ENCODE measurements at regions not wholly inside any gene's neighbourhood (a gene's known extent, or its start where the extent isn't known, plus 50 kb on each side); places are given as distances from the start of the nearest gene placed in this dataset.

DNA sequence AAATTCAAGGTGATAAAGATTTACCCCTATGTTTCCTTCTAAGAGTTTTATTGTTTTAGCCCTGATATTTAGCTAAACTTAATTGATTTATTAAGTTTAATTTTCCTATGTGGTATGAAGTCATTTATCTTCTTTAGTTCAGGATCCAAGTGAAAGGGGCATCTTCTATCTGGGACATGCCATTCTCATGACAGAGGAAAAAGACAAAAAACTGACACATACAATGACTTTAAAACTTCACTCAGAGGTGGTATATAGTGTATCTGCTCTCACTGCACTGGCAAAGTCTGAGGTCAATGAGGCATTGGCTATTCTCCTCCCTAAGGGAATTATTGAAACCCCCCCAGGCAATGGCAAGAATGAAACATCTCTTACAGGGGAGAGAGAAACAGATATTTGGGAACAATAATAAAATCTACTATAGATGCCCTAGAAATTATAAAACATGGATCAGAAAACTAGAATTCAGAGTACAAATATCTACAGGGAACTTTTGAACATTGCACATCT, 237.4 kb downstream of the MYCN start:
- H3K27ac ChIP-seq (ENCODE audit: low read depth, low read length) = no peak overlapping the region
- H3K4me1 ChIP-seq (replicated peaks in 1 of 4; ENCODE audit: control insufficient read depth in 3 of 4, insufficient read depth in 4 of 4, low read length in 3 of 4) = peaks cover 0 to 5% (median 0%) of the 10 kb centered on the region in 4 experiments; a peak in 2 of 7 replicates
- H2BK5ac ChIP-seq (ENCODE audit: low read depth, low read length) = no peak overlapping the region
- no peaks in the 10 kb centered on the region for H3K27me3 ChIP-seq (replicated peaks in 1 of 4; ENCODE audit: control insufficient read depth in 3 of 4, extremely low read depth in 1 of 4, insufficient read depth in 3 of 4, low read length in 3 of 4)
- no peak overlapping the region for H2BK20ac ChIP-seq (ENCODE audit: low read length)
- H4K91ac ChIP-seq (replicated peaks; ENCODE audit: insufficient read length, low read length) = no peak overlapping the region
- H3K14ac ChIP-seq (ENCODE audit: insufficient read length) = no peak overlapping the region
- H2BK12ac ChIP-seq (ENCODE audit: low read depth, low read length) = no peak overlapping the region
- no peaks in the 10 kb centered on the region for H3K23me2 ChIP-seq (ENCODE audit: low read depth, low read length)
- H2BK15ac ChIP-seq (ENCODE audit: low read length) = no peak overlapping the region
- H3K9me3 ChIP-seq (ENCODE audit: insufficient read depth in 2 of 2, low read depth in 1 of 2, low read length in 1 of 2) = no peaks in the 10 kb centered on the region
- H4K8ac ChIP-seq (ENCODE audit: extremely low read depth, insufficient read depth, low read length) = no peak overlapping the region
- H3K79me2 ChIP-seq (ENCODE audit: control insufficient read depth in 1 of 2, insufficient read depth in 2 of 2, low read length in 2 of 2) = no peaks in the 10 kb centered on the region
- no peaks in the 10 kb centered on the region for H3K79me1 ChIP-seq (ENCODE audit: low read depth, low read length)
- H4K20me1 ChIP-seq (replicated peaks in 1 of 2; ENCODE audit: control insufficient read depth in 1 of 2, insufficient read depth in 2 of 2, low read length in 2 of 2) = no peaks in the 10 kb centered on the region
- no peak overlapping the region for H2BK120ac ChIP-seq (replicated peaks; ENCODE audit: low read depth, low read length)
- no peak overlapping the region for H3K56ac ChIP-seq (replicated peaks; ENCODE audit: insufficient read length, low read depth, low read length)
- ChIA-PET POLR2A (ENCODE audit: partially characterized antibody) (no interaction called here), CTCF (ENCODE audit: partially characterized antibody) (interaction anchor here (0.6 kb wide), 3 partner anchors 10 to 1293 kb away, joined by 3 to 7 read pairs (median 5); no protein-coding TSS in a partner anchor)
- H3K4ac ChIP-seq (replicated peaks; ENCODE audit: insufficient read length, low read depth, low read length) = no peak overlapping the region
- H3K23ac ChIP-seq (ENCODE audit: insufficient read length) = no peak overlapping the region
- no peak overlapping the region for H2AFZ ChIP-seq (ENCODE audit: low read length)
- FAIRE-seq (no peak), DNase-seq (ENCODE audit: low read depth in 1 of 2, low spot score in 2 of 2) (no peak)
- H3K4me3 ChIP-seq (ENCODE audit: extremely low read depth in 1 of 4, insufficient read depth in 2 of 4, low read depth in 3 of 4, low read length in 4 of 4) = no peak overlapping the region
- H3K4me2 ChIP-seq (ENCODE audit: insufficient read depth in 1 of 2, low read depth in 2 of 2, low read length in 2 of 2) = no peak overlapping the region
- no peaks in the 10 kb centered on the region for H3K36me3 ChIP-seq (ENCODE audit: control insufficient read depth in 2 of 4, insufficient read depth in 4 of 4, low read length in 3 of 4)
- no peak overlapping the region for H4K5ac ChIP-seq (ENCODE audit: insufficient read length, low read depth, low read length)
- H3K18ac ChIP-seq (ENCODE audit: extremely low read depth, low read length) = no peak overlapping the region
- TF ChIP-seq RXRA (IDR thresholded peaks at IDR 0.05; ENCODE audit: insufficient read depth, low read depth, low read length) = no peak
- no peak for TF ChIP-seq JUND (IDR thresholded peaks at IDR 0.05; ENCODE audit: low read length)
- no peak overlapping the region for H3K9ac ChIP-seq (replicated peaks in 1 of 4; ENCODE audit: extremely low read depth in 1 of 4, low read depth in 3 of 4, low read length in 3 of 4)
- H2AK5ac ChIP-seq (ENCODE audit: low read depth, low read length) = no peak overlapping the region

Data from H1 (cell line).